ENCODE measurements at regions not wholly inside any gene's neighbourhood (a gene's known extent, or its start where the extent isn't known, plus 50 kb on each side); places are given as distances from the start of the nearest gene placed in this dataset.
A peak's percentile ranks its signal among the peaks of the same experiment; 100 is the strongest.

GRCh38 chr1:217150366-217150765 lies 427.1 kb upstream of the ESRRG start:
- DNase-seq = no peak
- H3K4me3 Mint-ChIP-seq = no peak overlapping the region
- H3K27me3 Mint-ChIP-seq = no peaks in the 10 kb centered on the region
- H3K9me3 Mint-ChIP-seq = peaks cover 14% of the 10 kb centered on the region
- no peaks in the 10 kb centered on the region for H3K4me1 Mint-ChIP-seq (ENCODE audit: low read depth)
- H3K36me3 Mint-ChIP-seq (ENCODE audit: low read depth) = no peaks in the 10 kb centered on the region
- H3K27ac Mint-ChIP-seq = no peak overlapping the region

GRCh38 chr1:217149791-217150190 lies 426.6 kb upstream of the ESRRG start:
- H3K36me3 Mint-ChIP-seq (ENCODE audit: low read depth) = no peaks in the 10 kb centered on the region
- DNase-seq = no peak
- no peak overlapping the region for H3K27ac Mint-ChIP-seq
- H3K9me3 Mint-ChIP-seq = peaks cover 19% of the 10 kb centered on the region
- H3K4me1 Mint-ChIP-seq (ENCODE audit: low read depth) = no peaks in the 10 kb centered on the region
- no peak overlapping the region for H3K4me3 Mint-ChIP-seq
- H3K27me3 Mint-ChIP-seq = no peaks in the 10 kb centered on the region

- no peak for DNase-seq
- Mint-ChIP-seq H3K9me3 (peaks cover 14% of the 10 kb centered on the region), H3K4me3 (no peak overlapping the region), H3K27me3 (peaks cover 52% of the 10 kb centered on the region), H3K27ac (no peak overlapping the region), H3K4me1 (ENCODE audit: low read depth) (peaks cover 4% of the 10 kb centered on the region), H3K36me3 (ENCODE audit: low read depth) (no peaks in the 10 kb centered on the region)
These were observed 418.5 kb upstream of the ESRRG start for GRCh38 chr1:217141711-217142110.

- H3K4me1 Mint-ChIP-seq (ENCODE audit: low read depth) = peaks cover 9% of the 10 kb centered on the region
- no peak overlapping the region for H3K4me3 Mint-ChIP-seq
- H3K9me3 Mint-ChIP-seq = peaks cover 9% of the 10 kb centered on the region
- H3K36me3 Mint-ChIP-seq (ENCODE audit: low read depth) = no peaks in the 10 kb centered on the region
- peaks cover 66% of the 10 kb centered on the region for H3K27me3 Mint-ChIP-seq
- H3K27ac Mint-ChIP-seq = no peak overlapping the region
- DNase-seq = no peak
These were observed 417.0 kb upstream of the ESRRG start for GRCh38 chr1:217140041-217140901.

GRCh38 chr1:217139513-217139912 lies 416.3 kb upstream of the ESRRG start:
- peaks cover 12% of the 10 kb centered on the region for H3K4me1 Mint-ChIP-seq (ENCODE audit: low read depth)
- H3K27me3 Mint-ChIP-seq = peaks cover 74% of the 10 kb centered on the region
- no peak overlapping the region for H3K27ac Mint-ChIP-seq
- H3K4me3 Mint-ChIP-seq = no peak overlapping the region
- DNase-seq = no peak
- H3K36me3 Mint-ChIP-seq (ENCODE audit: low read depth) = no peaks in the 10 kb centered on the region
- H3K9me3 Mint-ChIP-seq = peaks cover 5% of the 10 kb centered on the region

GRCh38 chr1:217138799-217139466 lies 415.7 kb upstream of the ESRRG start:
- peaks cover 5% of the 10 kb centered on the region for H3K9me3 Mint-ChIP-seq
- H3K27me3 Mint-ChIP-seq = peaks cover 79% of the 10 kb centered on the region
- peaks cover 12% of the 10 kb centered on the region for H3K4me1 Mint-ChIP-seq (ENCODE audit: low read depth)
- no peaks in the 10 kb centered on the region for H3K36me3 Mint-ChIP-seq (ENCODE audit: low read depth)
- DNase-seq = no peak
- H3K4me3 Mint-ChIP-seq = no peak overlapping the region
- no peak overlapping the region for H3K27ac Mint-ChIP-seq

- no peaks in the 10 kb centered on the region for H3K36me3 Mint-ChIP-seq (ENCODE audit: low read depth)
These were observed 415.0 kb upstream of the ESRRG start for GRCh38 chr1:217138173-217138765.

GRCh38 chr1:217137210-217137881 lies 414.1 kb upstream of the ESRRG start:
- Mint-ChIP-seq H3K36me3 (ENCODE audit: low read depth) (no peaks in the 10 kb centered on the region), H3K4me1 (ENCODE audit: low read depth) (peaks cover 12% of the 10 kb centered on the region), H3K9me3 (peaks cover 7% of the 10 kb centered on the region), H3K4me3 (no peak overlapping the region), H3K27ac (no peak overlapping the region), H3K27me3 (peaks cover 93% of the 10 kb centered on the region)
- no peak for DNase-seq

More at GRCh38 chr1:217138173-217138765, 415.0 kb upstream of the ESRRG start:
- peaks cover 7% of the 10 kb centered on the region for H3K9me3 Mint-ChIP-seq
- no peak overlapping the region for H3K27ac Mint-ChIP-seq
- DNase-seq = no peak
- peaks cover 86% of the 10 kb centered on the region for H3K27me3 Mint-ChIP-seq
- no peak overlapping the region for H3K4me3 Mint-ChIP-seq
- H3K4me1 Mint-ChIP-seq (ENCODE audit: low read depth) = peaks cover 12% of the 10 kb centered on the region

GRCh38 chr1:217136895-217137205 lies 413.6 kb upstream of the ESRRG start:
- Mint-ChIP-seq H3K27ac (no peak overlapping the region), H3K36me3 (ENCODE audit: low read depth) (no peaks in the 10 kb centered on the region), H3K4me3 (no peak overlapping the region), H3K27me3 (peaks cover 96% of the 10 kb centered on the region), H3K4me1 (ENCODE audit: low read depth) (peaks cover 12% of the 10 kb centered on the region), H3K9me3 (peaks cover 7% of the 10 kb centered on the region)
- no peak for DNase-seq

- peaks cover 12% of the 10 kb centered on the region for H3K4me1 Mint-ChIP-seq (ENCODE audit: low read depth)
- H3K9me3 Mint-ChIP-seq = peaks cover 7% of the 10 kb centered on the region
- no peaks in the 10 kb centered on the region for H3K36me3 Mint-ChIP-seq (ENCODE audit: low read depth)
- no peak overlapping the region for H3K27ac Mint-ChIP-seq
- H3K27me3 Mint-ChIP-seq = peaks cover 93% of the 10 kb centered on the region
- no peak for DNase-seq
- H3K4me3 Mint-ChIP-seq = no peak overlapping the region
These were observed 413.0 kb upstream of the ESRRG start for GRCh38 chr1:217135987-217136894.

- H3K27me3 Mint-ChIP-seq = peaks cover 86% of the 10 kb centered on the region
- no peak overlapping the region for H3K4me3 Mint-ChIP-seq
- H3K27ac Mint-ChIP-seq = no peak overlapping the region
These were observed 412.3 kb upstream of the ESRRG start for GRCh38 chr1:217135569-217135915.

GRCh38 chr1:217134857-217135568 lies 411.8 kb upstream of the ESRRG start:
- DNase-seq = no peak
- Mint-ChIP-seq H3K27ac (peak overlapping the region; percentile 6), H3K4me3 (no peak overlapping the region)

More at GRCh38 chr1:217135569-217135915, 412.3 kb upstream of the ESRRG start:
- no peaks in the 10 kb centered on the region for H3K36me3 Mint-ChIP-seq (ENCODE audit: low read depth)
- peaks cover 7% of the 10 kb centered on the region for H3K9me3 Mint-ChIP-seq
- no peak for DNase-seq
- peaks cover 12% of the 10 kb centered on the region for H3K4me1 Mint-ChIP-seq (ENCODE audit: low read depth)

More at GRCh38 chr1:217134857-217135568, 411.8 kb upstream of the ESRRG start:
- peaks cover 80% of the 10 kb centered on the region for H3K27me3 Mint-ChIP-seq
- peaks cover 7% of the 10 kb centered on the region for H3K9me3 Mint-ChIP-seq
- peaks cover 12% of the 10 kb centered on the region for H3K4me1 Mint-ChIP-seq (ENCODE audit: low read depth)
- H3K36me3 Mint-ChIP-seq (ENCODE audit: low read depth) = no peaks in the 10 kb centered on the region
